ENCODE measurements at regions not wholly inside any gene's neighbourhood (a gene's known extent, or its start where the extent isn't known, plus 50 kb on each side); places are given as distances from the start of the nearest gene placed in this dataset.

DNA sequence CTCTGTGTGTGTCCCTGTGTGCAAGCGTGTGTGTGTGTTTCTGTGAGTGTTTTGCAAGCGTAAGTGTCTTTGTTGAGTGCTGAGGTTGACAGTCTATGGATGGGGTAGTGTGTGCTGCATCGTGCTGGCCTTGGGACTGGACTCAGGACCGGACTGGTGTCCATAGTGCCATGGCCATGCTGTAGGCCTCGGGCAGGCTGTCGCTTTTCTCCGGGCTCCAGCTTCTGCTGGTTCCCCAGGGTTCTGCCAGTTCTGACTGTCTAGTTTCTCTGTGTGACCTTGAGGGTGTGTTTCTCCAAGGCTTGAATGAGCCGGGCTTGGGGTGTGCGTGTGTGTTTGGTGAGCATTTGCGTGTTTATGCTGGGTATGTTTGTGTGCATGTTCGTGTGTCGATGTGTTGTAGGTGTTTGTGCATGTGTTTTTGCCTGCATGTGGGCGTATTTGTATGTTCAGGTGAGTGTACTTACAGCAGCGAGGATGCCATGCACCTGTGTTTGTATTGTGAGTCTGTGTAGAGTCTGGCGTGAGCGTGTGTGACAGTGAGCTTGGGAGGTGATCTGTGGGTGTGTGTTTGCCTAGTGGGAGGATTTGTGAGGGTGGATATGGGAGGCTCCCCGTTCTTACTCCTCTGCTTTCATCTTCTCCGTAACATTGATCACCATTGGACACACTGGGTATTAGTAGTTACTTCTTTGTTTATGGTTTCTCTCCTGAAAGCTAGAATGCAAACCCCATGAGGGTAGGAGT, 51.7 kb upstream of the POU3F1 start:
- peaks cover 24% of the 10 kb centered on the region for H3K4me1 ChIP-seq (ENCODE audit: insufficient read depth)
- peaks cover 47% of the 10 kb centered on the region for H3K4me1 Mint-ChIP-seq
- no peaks in the 10 kb centered on the region for H4K20me1 ChIP-seq (replicated peaks; ENCODE audit: insufficient read depth)
- H3K27ac Mint-ChIP-seq, result no peak overlapping the region
- H3F3A ChIP-seq (replicated peaks; ENCODE audit: low read depth), result no peaks in the 10 kb centered on the region
- ATAC-seq (no peak), DNase-seq (ENCODE audit: low spot score) (no peak)
- no peaks in the 10 kb centered on the region; the same call in 2 of the 3 replicates for H3K9me3 Mint-ChIP-seq
- no peak overlapping the region for H2AFZ ChIP-seq
- H3K36me3 Mint-ChIP-seq (ENCODE audit: low read depth), result peaks cover under 1% of the 10 kb centered on the region; the same call in 1 of the 3 replicates
- no peak overlapping the region for H3K27ac ChIP-seq (ENCODE audit: low read depth)
- no peaks in the 10 kb centered on the region for H3K9me2 ChIP-seq (ENCODE audit: insufficient read depth)
- no peak overlapping the region for H3K4me2 ChIP-seq
- no peak overlapping the region for H3K4me3 ChIP-seq
- TF ChIP-seq CREB1 (CRISPR knock-in tag; IDR thresholded peaks at IDR 0.05; ENCODE audit: low read depth), result no peak
- no peak for TF ChIP-seq NANOG (IDR thresholded peaks at IDR 0.05; ENCODE audit: borderline replicate concordance)
- TF ChIP-seq, protein P1, sequence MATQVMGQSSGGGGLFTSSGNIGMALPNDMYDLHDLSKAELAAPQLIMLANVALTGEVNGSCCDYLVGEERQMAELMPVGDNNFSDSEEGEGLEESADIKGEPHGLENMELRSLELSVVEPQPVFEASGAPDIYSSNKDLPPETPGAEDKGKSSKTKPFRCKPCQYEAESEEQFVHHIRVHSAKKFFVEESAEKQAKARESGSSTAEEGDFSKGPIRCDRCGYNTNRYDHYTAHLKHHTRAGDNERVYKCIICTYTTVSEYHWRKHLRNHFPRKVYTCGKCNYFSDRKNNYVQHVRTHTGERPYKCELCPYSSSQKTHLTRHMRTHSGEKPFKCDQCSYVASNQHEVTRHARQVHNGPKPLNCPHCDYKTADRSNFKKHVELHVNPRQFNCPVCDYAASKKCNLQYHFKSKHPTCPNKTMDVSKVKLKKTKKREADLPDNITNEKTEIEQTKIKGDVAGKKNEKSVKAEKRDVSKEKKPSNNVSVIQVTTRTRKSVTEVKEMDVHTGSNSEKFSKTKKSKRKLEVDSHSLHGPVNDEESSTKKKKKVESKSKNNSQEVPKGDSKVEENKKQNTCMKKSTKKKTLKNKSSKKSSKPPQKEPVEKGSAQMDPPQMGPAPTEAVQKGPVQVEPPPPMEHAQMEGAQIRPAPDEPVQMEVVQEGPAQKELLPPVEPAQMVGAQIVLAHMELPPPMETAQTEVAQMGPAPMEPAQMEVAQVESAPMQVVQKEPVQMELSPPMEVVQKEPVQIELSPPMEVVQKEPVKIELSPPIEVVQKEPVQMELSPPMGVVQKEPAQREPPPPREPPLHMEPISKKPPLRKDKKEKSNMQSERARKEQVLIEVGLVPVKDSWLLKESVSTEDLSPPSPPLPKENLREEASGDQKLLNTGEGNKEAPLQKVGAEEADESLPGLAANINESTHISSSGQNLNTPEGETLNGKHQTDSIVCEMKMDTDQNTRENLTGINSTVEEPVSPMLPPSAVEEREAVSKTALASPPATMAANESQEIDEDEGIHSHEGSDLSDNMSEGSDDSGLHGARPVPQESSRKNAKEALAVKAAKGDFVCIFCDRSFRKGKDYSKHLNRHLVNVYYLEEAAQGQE (IDR thresholded peaks at IDR 0.05; ENCODE audit: unreplicated experiment), result no peak
- TF ChIP-seq EZH2 (IDR thresholded peaks at IDR 0.05; ENCODE audit: low read depth, unreplicated experiment), result no peak
- TF ChIP-seq, protein P2, sequence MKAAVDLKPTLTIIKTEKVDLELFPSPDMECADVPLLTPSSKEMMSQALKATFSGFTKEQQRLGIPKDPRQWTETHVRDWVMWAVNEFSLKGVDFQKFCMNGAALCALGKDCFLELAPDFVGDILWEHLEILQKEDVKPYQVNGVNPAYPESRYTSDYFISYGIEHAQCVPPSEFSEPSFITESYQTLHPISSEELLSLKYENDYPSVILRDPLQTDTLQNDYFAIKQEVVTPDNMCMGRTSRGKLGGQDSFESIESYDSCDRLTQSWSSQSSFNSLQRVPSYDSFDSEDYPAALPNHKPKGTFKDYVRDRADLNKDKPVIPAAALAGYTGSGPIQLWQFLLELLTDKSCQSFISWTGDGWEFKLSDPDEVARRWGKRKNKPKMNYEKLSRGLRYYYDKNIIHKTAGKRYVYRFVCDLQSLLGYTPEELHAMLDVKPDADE (IDR thresholded peaks at IDR 0.05), result no peak
- TF ChIP-seq ZNF331 (CRISPR knock-in tag; IDR thresholded peaks at IDR 0.05; ENCODE audit: low read depth), result no peak
- TF ChIP-seq STAT1 (IDR thresholded peaks at IDR 0.05; ENCODE audit: unreplicated experiment), result no peak
- TF ChIP-seq, protein P3, sequence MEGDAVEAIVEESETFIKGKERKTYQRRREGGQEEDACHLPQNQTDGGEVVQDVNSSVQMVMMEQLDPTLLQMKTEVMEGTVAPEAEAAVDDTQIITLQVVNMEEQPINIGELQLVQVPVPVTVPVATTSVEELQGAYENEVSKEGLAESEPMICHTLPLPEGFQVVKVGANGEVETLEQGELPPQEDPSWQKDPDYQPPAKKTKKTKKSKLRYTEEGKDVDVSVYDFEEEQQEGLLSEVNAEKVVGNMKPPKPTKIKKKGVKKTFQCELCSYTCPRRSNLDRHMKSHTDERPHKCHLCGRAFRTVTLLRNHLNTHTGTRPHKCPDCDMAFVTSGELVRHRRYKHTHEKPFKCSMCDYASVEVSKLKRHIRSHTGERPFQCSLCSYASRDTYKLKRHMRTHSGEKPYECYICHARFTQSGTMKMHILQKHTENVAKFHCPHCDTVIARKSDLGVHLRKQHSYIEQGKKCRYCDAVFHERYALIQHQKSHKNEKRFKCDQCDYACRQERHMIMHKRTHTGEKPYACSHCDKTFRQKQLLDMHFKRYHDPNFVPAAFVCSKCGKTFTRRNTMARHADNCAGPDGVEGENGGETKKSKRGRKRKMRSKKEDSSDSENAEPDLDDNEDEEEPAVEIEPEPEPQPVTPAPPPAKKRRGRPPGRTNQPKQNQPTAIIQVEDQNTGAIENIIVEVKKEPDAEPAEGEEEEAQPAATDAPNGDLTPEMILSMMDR (conservative IDR thresholded peaks at IDR 0.05; ENCODE audit: low read depth in 2 of 2), result no peak
- TF ChIP-seq ZNF114 (CRISPR knock-in tag; IDR thresholded peaks at IDR 0.05), result no peak
- TF ChIP-seq JUNB (IDR thresholded peaks at IDR 0.05; ENCODE audit: unreplicated experiment), result no peak
- H3K79me2 ChIP-seq (replicated peaks; ENCODE audit: insufficient read depth), result no peaks in the 10 kb centered on the region
- no peaks in the 10 kb centered on the region for H3K27me3 ChIP-seq (ENCODE audit: insufficient read depth)
- no peak overlapping the region; the same call in 2 of the 3 replicates for H3K4me3 Mint-ChIP-seq
- no peaks in the 10 kb centered on the region for H3K36me3 ChIP-seq (ENCODE audit: insufficient read depth)
- peaks cover 7% of the 10 kb centered on the region for H3K27me3 Mint-ChIP-seq (ENCODE audit: insufficient read depth, low read depth, poor library complexity)

Measured in GM23338 (cell line).